ENCODE measurements at regions not wholly inside any gene's neighbourhood (a gene's known extent, or its start where the extent isn't known, plus 50 kb on each side); places are given as distances from the start of the nearest gene placed in this dataset.

- DNase-seq (ENCODE audit: low read depth in 2 of 2) = no peak
These were observed 404.8 kb upstream of the THBS1 start for GRCh38 chr15:39176030-39176429.

DNA sequence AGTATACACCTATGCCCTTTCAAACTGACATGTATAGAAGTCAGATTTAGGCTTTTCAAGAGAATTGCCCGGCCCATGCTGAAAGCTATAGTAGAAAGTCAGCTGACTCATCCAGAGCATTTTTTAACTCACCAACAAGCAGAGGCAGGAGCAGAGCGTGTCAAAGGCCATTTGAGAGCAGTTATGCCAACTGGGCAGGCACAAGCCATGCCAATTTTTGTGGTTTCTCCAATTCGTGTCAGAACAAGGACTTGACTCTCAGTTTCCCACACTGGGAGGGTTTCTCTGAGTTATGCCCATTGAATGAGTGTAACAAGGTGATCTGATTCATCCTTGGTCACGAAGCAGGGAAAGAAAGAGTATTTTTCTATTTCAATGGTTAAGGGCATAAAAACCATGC lies 403.3 kb upstream of the THBS1 start:
- DNase-seq (ENCODE audit: low read depth in 2 of 2) = no peak

GRCh38 chr15:39180030-39180429 lies 400.8 kb upstream of the THBS1 start:
- DNase-seq (ENCODE audit: low read depth in 2 of 2) = no peak

DNA sequence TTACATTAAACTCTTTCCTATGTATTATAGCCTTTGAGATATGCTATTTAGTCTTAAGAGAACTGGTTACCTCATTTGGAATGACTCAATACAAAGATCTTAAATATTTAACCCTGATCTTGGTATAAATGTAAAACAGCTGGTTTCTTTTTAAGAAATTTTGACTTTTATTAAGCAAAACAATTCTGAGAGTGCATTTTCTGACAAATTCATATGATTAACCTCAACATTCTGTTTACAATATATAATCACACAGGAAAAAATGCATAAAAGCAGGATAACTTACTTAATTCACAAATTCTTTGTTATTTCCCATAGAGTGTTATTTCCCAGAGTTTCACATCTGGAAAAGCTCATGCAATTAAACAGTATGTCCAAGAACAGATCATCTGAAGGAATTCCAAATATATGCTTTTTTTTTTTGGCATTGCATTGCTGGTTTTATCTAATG lies 400.4 kb upstream of the THBS1 start:
- no peak for DNase-seq (ENCODE audit: low read depth in 2 of 2)

GRCh38 chr15:39181056-39181747 lies 399.7 kb upstream of the THBS1 start:
- no peak for DNase-seq (ENCODE audit: low read depth in 2 of 2)

- DNase-seq (ENCODE audit: low read depth in 2 of 2) = no peak
These were observed 398.9 kb upstream of the THBS1 start for GRCh38 chr15:39181940-39182339.

DNA sequence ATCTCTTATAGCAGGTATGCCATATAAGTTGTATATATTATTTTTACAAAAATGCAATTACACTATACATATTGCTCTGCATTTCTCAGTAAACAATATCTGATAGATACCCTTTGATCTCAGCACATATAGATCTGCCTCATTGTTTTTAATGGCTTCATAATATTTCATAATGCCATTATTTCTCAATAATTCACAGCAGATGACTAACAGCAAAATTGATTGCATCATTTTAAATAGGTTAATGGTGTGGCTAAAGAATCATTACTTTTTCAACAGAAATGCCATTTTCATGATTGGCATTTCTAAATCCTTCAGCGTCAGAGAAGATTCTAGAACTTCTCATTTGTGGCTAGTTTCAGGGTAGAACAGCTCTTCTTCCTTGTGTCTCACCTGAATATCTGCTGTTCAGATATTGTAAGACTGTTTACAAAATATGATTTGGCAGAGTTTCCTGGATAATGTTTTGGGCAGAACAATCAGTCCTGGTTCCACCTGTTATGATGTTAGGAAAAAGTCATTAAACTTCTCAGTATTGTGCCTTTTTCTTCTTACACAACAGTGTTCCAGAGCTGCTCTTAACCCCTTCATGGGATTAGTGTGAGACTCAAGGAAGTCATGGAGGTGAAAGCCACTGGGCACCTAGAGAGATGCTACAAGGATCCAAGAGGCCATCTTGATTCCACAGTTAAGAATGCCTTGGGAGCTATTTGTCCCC lies 397.6 kb upstream of the THBS1 start:
- no peak for DNase-seq (ENCODE audit: low read depth in 2 of 2)

DNA sequence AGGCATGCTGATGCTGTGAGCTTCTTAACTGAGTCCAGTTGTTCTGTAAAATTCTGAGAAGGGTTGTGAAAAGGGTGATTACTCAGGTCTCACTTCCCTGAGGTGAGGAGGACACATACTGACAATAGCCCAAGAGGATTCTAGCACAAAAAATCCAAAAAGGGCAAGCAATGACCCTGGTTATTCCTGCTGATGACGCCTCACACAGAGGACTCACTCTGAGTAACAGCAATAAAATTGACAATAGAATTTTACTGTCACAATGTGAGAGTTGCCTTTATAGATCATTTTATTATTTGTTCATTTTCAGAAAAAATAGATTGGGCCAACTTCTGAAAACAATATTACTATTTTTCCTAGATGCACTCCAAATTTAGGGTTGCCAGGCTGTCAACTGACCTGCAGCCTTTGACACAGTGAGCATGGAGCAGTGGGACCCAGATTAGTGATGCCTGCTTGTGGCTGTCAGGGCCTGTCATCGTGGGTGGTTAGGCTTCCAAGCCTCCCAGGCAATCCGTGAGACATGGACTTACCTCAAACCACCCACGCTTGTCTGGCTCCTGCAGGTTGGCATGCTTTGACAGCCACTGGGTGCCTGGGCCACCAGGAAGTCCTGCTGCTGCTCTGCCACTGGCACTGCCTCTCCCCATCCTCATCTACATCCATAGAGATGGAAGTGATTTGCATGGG lies 396.0 kb upstream of the THBS1 start:
- no peak for DNase-seq (ENCODE audit: low read depth in 2 of 2)

DNA sequence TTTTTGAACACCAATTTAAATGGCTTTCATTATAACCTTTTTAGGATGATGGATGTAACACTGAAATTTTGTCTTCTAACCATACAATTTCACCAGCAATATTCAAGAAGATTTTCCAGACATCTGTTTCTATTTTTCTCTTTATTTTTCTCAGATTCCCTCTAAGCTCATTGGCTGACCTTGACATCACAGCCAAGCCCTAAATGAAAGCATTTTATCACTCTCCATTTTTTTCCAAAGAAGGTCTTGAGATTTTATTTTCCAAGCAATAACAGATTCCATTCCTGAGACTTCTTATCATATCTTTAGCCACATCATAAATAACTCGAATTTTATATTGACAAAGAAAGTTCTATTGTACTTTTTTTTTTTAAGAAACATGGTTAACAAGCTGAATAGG lies 392.6 kb upstream of the THBS1 start:
- DNase-seq (ENCODE audit: low read depth in 2 of 2) = no peak

DNA sequence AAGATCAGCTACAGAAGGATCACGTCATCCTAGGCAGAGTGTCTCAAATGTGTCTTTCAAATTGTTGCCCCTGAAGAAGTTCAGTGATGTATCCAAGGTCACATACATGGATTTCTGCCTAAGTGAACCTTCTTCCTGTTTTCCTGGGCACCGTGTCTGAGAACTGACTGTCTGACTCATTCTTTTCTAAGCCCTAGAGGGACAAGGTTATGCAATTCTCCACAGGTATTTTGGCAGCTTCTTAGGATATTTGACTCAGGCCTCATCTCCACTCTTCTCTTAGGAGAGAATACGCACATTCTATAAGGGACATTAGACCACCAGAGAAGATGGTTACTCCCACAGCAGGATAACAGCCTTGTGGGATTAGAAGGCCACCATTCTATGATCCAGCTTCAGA lies 391.9 kb upstream of the THBS1 start:
- DNase-seq (ENCODE audit: low read depth in 2 of 2) = peak in 1 of 2 donors; percentile 84

GRCh38 chr15:39191871-39192291 lies 389.0 kb upstream of the THBS1 start:
- DNase-seq (ENCODE audit: low read depth in 2 of 2) = peak in 1 of 2 donors; percentile 19

- no peak for DNase-seq (ENCODE audit: low read depth in 2 of 2)
These were observed 388.5 kb upstream of the THBS1 start for GRCh38 chr15:39192351-39192750.

GRCh38 chr15:39192979-39193560 lies 387.8 kb upstream of the THBS1 start:
- DNase-seq (ENCODE audit: low read depth in 2 of 2) = no peak

- DNase-seq (ENCODE audit: low read depth in 2 of 2) = peak in 1 of 2 donors; percentile 45
These were observed 387.3 kb upstream of the THBS1 start for GRCh38 chr15:39193611-39194010.

GRCh38 chr15:39194106-39194830 lies 386.6 kb upstream of the THBS1 start:
- peak; percentile 51 to 93 for DNase-seq (ENCODE audit: low read depth in 2 of 2)

GRCh38 chr15:39195961-39196486 lies 384.9 kb upstream of the THBS1 start:
- DNase-seq (ENCODE audit: low read depth in 2 of 2) = peak in 1 of 2 donors; percentile 71

DNA sequence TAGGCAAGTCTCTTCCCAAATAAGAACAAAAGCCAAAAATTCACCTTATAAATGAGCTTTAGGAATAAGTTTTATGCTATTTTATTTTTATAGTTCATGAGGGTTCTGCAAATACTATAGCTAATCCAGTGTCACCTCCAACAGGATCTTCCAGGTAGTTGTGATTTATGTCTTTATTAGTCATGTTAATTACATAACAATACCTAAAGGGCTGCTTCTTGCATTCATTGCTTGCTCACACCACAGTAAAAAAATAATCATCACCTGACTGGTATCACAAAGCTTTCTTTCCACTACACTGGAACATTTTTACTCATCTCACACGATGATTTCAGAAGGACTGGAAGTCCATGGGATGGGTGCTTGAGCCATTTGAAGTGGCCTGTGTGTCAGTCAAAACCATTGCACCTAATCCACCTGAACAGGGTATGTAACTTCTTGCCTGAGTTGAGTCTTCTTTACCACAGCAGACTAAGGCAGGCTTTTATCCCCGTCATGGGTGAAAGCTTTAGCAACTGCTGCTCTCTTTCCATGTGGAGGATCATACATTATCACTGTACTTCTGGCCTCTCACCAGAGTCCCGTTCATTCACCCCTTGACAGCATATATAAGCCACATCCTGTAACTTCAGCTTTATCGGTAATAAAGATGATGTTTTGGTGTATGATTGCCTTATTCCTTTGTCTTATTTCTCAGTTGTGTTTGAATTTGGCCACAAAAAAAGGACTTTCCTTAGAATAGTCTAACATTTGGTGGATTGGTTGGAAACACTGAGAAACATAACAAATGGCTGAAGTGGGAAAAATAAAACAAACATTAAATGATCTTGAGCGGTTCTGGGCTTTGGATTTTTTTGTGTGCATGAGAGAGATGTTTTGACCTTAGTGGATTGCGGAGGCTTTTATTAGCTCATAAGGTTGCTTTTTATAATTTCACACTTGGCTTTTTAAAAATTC lies 382.6 kb upstream of the THBS1 start:
- DNase-seq (ENCODE audit: low read depth in 2 of 2) = no peak

- no peak for DNase-seq (ENCODE audit: low read depth in 2 of 2)
These were observed 381.8 kb upstream of the THBS1 start for GRCh38 chr15:39199076-39199475.

DNA sequence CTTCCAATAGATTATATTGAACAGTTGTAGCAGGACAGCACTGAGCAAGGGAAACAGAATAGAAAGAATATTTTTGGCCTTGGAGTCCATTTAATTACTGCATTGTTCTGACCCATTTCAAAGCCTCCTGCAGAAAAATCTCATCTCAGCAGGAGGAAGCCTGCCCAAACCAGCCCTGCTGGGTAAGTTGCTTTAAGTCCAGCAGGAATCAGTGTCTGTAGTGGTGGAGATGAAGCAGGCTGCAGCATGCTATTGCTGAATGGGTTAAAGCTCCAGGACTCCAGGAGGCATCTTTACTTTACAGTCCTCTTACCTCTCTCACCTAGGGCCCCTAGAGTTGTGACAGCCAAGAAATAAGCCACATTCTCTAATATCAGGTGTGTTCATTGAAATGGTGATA lies 380.3 kb upstream of the THBS1 start:
- DNase-seq (ENCODE audit: low read depth in 2 of 2) = no peak

DNA sequence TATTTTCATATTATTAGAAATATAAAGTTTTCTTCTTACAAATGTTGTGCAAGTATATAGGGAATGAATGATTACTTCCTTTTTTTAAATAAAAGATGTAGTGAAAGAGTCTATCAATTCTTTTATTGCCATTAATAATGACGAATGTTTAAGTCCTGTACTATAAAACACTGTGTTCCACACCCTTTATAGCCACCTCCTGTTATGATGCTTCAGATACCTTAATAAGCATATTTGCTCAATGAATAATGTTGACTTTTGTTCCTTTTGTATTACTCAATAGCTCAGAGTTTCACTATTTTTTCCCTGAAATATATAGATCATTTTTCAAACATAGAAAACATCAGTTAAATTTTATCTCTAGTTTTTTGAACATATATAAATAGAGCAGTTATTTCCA lies 378.2 kb upstream of the THBS1 start:
- peak in 1 of 2 donors; percentile 36 for DNase-seq (ENCODE audit: low read depth in 2 of 2)

Data from dermis microvascular lymphatic vessel endothelial cell (primary cell).